HG03066 (cell line): ENCODE measurements at regions not wholly inside any gene's neighbourhood (a gene's known extent, or its start where the extent isn't known, plus 50 kb on each side); places are given as distances from the start of the nearest gene placed in this dataset.

Source experiments
- ATAC-seq: cut with Tn5 transposase; IDR thresholded peaks from one replicate; pipeline ENCODE4 v1.9.1; 2021; ENCODE audit warnings: low read depth; ENCODE audit not compliant: unreplicated experiment

DNA sequence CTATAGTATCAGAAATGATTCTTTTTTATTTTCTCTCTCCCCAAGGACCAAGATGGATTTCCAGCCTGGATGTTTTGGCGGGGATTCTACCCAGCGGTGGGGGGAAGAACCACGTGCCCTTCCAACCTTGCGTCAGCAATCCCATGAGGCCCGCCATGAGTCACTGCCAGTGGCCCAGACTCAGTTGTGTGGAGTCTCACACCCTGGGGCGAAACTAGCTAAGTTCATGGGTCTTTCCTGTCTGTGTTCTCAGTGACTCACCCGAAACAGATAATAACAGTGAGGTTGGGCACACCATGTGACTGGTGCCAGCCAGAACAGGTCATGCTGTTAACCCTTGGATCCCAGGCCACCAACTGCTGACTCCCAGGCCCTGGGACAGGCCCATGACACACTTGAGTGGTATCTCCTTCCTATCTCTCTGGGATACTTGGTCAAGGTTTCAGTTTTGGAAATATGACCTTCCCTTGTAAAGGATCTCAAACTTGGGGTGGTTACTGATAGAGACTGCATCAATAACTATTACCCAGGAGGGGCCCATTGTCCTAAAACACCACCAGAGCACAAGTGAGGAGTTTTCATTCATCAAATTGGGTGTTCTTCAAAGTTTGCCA is 98.0 kb upstream of the DUSP10 start:
- peak; percentile 87 for ATAC-seq

DNA sequence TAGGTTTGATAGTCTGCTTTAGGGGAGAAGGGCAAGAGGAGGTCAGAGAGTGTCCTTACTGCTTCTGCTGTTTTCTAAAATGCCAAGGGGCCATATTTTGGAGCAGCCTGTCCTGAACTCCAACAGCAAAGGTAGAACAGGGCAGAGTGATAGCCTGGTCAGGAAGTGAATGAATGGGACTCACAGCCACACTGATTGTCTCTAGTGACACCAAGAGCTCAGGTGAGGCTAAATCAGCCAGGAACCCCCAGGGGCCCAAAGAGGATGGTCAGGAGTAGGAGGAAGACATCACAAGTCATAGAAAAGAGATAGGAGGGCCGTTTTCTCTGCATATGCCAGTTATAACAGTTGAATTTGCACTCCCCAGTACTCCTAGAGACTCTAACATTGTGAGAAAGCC is 97.4 kb upstream of the DUSP10 start:
- peak; percentile 34 for ATAC-seq

DNA sequence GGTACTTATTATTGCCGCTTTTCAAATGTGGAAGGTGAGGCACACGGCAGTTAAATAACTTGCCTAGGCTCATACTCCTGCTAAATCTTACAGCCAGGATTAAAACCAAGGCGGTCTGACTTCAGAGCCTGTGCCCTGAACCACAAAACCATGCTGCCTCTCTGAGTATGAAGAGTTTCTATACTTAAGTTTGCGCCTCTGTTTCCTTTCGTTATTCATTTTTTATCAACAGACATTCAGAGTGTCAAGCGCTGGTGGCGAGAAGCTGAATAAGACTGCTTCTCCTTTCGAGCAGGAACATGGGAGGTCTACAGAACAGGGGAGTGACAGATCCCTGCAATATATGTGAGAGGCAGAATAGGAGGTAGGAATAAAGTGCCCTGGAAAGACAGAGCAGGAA is 96.0 kb upstream of the DUSP10 start:
- ATAC-seq, result peak; percentile 37

DNA sequence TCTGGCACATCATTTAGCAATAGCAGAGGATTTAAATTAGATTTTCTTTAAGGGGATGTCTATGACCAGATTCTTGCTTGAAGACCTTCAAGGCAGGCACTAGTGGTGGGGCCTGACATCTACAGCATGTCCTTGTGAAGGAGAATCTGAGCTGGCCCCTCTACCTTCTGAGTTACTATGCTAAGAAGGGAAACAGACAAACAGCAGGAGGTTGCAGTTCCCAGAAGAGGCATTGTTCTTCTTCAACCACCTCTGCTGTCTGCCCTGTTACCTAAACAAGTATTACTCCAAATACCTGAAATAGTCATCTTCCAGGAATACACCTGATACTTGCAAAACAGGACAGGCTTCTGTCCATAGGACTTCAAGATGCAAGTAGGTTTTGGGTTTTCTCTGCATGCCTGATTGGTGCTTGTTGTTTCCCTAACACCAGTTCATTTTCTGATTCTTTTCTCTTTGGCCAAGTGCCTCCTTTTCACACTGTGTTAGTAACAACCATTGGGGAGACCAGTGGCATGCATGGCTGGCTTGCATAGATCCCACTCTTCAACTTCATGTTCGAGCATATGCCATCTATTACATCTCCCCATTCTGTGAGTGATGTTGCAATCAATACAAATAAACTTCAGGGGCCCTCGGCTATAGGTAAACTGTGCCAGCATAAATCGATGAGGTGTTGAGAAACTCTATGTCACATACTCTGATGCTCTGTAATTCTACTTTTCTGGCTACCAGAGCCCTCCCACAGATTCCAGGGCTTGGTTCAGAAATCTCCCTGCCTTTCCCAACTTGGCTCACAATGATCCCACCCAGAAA is 93.0 kb upstream of the DUSP10 start:
- no peak for ATAC-seq

- no peak for ATAC-seq
These were observed 90.7 kb upstream of the DUSP10 start for GRCh38 chr1:221832617-221833016.

- ATAC-seq, result no peak
These were observed 90.3 kb upstream of the DUSP10 start for GRCh38 chr1:221832151-221832550.

GRCh38 chr1:221829327-221830015 is 87.6 kb upstream of the DUSP10 start:
- no peak for ATAC-seq

GRCh38 chr1:221827307-221827642 is 85.4 kb upstream of the DUSP10 start:
- no peak for ATAC-seq

DNA sequence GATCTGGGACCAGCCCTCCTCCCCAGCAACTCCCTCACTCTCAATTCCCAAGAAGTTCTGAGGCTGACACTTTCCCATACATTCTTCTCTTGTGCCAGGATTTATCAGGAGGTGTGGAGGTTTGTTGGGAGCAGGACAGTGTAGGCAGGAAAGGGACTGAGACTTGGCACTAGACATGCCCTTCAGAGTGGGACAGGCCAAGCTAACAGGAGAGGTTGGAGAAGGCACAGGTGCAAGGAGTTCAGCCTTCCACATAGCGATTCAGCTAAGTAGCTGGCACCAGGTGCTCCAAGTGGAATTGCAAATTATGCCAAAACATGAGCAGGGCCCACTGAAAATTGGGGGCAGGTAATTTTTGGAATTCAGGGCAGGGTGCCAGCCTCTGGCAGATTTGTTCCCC is 83.0 kb upstream of the DUSP10 start:
- ATAC-seq, result no peak

DNA sequence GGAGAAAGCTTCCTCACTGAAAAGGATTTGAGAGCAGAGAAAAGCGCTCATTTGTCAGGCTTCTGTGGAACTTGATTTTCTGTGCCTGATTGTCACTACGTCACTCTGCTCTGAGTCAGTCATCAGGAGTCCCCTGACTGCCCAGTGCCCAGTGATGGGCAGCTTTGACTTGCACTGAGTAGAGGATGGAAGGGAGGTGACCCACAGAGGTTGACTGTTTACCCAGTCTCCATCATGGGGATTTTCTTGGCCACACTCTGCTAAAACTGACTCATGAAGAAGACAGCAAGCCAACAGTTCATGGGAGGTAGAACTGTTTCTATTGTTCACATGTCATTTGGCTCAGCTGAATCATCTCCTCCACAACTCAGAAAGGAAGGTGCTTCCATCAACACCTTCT is 82.1 kb upstream of the DUSP10 start:
- ATAC-seq, result no peak

GRCh38 chr1:221823561-221823960 is 81.7 kb upstream of the DUSP10 start:
- no peak for ATAC-seq

DNA sequence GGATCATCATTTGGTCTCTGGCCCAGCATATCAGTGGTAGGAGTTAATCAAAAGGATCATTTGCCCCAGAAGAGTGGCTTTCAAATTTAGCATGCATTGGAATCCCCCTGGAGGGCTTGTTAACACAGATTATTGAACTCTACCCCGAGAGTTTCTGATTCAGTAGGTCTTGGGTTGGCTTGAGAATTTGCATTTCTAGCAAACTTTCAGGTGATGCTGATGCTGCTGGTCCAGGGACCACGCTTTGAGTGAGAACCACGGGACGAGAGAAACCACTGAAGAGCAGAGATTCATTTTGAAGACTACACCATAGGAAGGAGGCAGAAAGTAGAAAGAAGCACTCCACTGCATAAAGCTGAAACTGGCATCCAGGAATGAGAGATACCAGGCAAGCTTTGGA is 81.3 kb upstream of the DUSP10 start:
- ATAC-seq, result peak; percentile 57

GRCh38 chr1:221822591-221822990 is 80.7 kb upstream of the DUSP10 start:
- ATAC-seq, result no peak

- no peak for ATAC-seq
These were observed 75.0 kb upstream of the DUSP10 start for GRCh38 chr1:221816899-221817298.

GRCh38 chr1:221815660-221816059 is 73.8 kb upstream of the DUSP10 start:
- ATAC-seq, result no peak

DNA sequence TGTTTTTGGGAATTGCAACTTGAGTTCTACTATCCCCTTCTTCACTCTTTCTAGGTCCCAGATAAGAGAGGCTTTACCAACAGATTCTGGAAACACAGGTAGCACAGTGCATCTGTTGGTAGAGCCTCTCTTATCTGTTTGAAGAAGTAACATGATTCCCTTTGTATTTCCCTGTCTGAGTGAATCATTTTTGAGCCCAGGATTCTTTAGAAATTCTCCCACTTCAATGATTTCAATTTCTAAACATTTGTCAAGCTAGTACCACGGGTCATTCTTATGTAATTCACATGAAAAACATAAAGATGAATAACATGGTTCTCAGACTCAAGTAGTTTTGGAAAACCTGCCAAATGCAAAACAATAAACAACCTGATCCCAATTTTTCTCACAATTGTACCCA is 72.0 kb upstream of the DUSP10 start:
- ATAC-seq, result no peak

GRCh38 chr1:221812905-221813597 is 71.2 kb upstream of the DUSP10 start:
- ATAC-seq, result no peak

DNA sequence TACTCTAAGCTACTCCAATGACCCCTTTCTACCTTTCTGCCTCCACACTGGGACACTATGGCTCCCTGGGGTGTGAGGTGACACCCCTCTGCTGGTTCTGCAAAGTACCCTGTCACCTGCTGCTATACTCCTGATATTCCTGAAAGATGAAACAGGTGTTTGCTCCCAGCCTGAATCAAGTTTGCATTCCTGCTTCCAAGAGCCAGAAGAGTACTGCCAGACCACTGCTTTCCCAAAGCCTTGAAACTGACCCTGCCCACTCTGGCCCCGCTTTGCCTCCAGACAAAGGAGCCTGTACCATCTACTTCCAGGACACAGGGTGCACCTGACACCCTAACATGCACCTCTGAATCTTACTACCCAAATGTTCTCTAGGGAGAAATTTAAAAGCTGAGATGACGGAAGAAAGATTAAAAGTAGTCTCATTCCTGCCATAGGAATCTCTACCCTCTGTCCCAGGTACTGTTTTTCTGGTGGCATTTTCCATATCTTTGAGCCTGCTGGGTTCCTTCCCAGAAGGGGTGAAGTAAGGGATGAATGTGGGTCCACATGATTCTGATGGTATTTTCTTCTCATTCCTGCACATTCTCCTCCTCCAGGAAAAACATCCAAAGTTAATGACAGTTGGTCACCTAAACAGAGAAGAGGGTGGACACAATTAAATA is 70.3 kb upstream of the DUSP10 start:
- no peak for ATAC-seq

GRCh38 chr1:221810406-221810805 is 68.5 kb upstream of the DUSP10 start:
- no peak for ATAC-seq

- no peak for ATAC-seq
These were observed 67.5 kb upstream of the DUSP10 start for GRCh38 chr1:221809091-221810029.
